Stimulated activated CD4-positive, alpha-beta T cell treated with anti-CD3 and anti-CD28 coated beads, TNF-alpha, amount 100 ng/mL, for 1 hour (primary cell): ENCODE measurements at regions not wholly inside any gene's neighbourhood (a gene's known extent, or its start where the extent isn't known, plus 50 kb on each side); places are given as distances from the start of the nearest gene placed in this dataset.
"Not testable (repeated sequence)": the region's sequence is repeated elsewhere in the genome, so short reads cannot be mapped to it uniquely, and the experiment has no call there.

Experiments
- DNase-seq, 3 donors: peaks; one replicate each; pipeline ENCODE4 v3.0.0-alpha.2; 2020; ENCODE audit warnings: low read depth in 3 of 3, low spot score in 1 of 3

GRCh38 chr11:116028506-116028905, 524.3 kb upstream of the CADM1 start:
- not testable (repeated sequence) for DNase-seq

- no peak for DNase-seq
These were observed 495.2 kb upstream of the CADM1 start for GRCh38 chr11:115999437-115999836.

GRCh38 chr11:115996808-115997188, 492.6 kb upstream of the CADM1 start:
- no peak for DNase-seq

- no peak for DNase-seq
These were observed 492.1 kb upstream of the CADM1 start for GRCh38 chr11:115996125-115996807.

- no peak for DNase-seq
These were observed 489.4 kb upstream of the CADM1 start for GRCh38 chr11:115993590-115993989.

- no peak for DNase-seq
These were observed 485.8 kb upstream of the CADM1 start for GRCh38 chr11:115990004-115990447.

GRCh38 chr11:115985896-115986295, 481.7 kb upstream of the CADM1 start:
- no peak for DNase-seq

GRCh38 chr11:115984228-115984627, 480.0 kb upstream of the CADM1 start:
- no peak for DNase-seq

- DNase-seq, result no peak
These were observed 478.5 kb upstream of the CADM1 start for GRCh38 chr11:115982666-115983065.

- DNase-seq, result no peak
These were observed 477.7 kb upstream of the CADM1 start for GRCh38 chr11:115981814-115982471.

GRCh38 chr11:115981104-115981481, 476.9 kb upstream of the CADM1 start:
- DNase-seq, result no peak

GRCh38 chr11:115980337-115981103, 476.3 kb upstream of the CADM1 start:
- DNase-seq, result no peak

GRCh38 chr11:115974703-115975102, 470.5 kb upstream of the CADM1 start:
- DNase-seq, result no peak

- not testable (repeated sequence) for DNase-seq
These were observed 463.0 kb upstream of the CADM1 start for GRCh38 chr11:115967203-115967602.

GRCh38 chr11:115965767-115966504, 461.7 kb upstream of the CADM1 start:
- DNase-seq, result no peak

GRCh38 chr11:115964091-115964490, 459.9 kb upstream of the CADM1 start:
- no peak for DNase-seq

- DNase-seq, result no peak
These were observed 458.9 kb upstream of the CADM1 start for GRCh38 chr11:115963156-115963555.

GRCh38 chr11:115961159-115962003, 457.2 kb upstream of the CADM1 start:
- no peak for DNase-seq

GRCh38 chr11:115959081-115959486, 454.9 kb upstream of the CADM1 start:
- DNase-seq, result no peak
